Calu3 (cell line): ENCODE measurements at regions not wholly inside any gene's neighbourhood (a gene's known extent, or its start where the extent isn't known, plus 50 kb on each side); places are given as distances from the start of the nearest gene placed in this dataset.
"Not testable (repeated sequence)": the region's sequence is repeated elsewhere in the genome, so short reads cannot be mapped to it uniquely, and the experiment has no call there.

Source experiments
- BruUV-seq: library from RNA; stranded (reverse); fragments of 400-500 nt; replicated peaks from 2 replicates; lab custom pipeline; 2021; lab: Mats Ljungman, UMichigan
- CTCF ChIA-PET: fragments of 300-600 bp; sonication (Branson Sonifier 250); formaldehyde crosslinking; loops from one replicate; lab custom pipeline; 2022; ENCODE audit warnings: antibody characterized with exemption; lab: Charles Lee
- DNase-seq: peaks from one replicate; pipeline ENCODE4 v3.0.0; 2022
- H3K27ac Mint-ChIP-seq: one replicate; pipeline ENCODE4 v1.8.0; 2022; ENCODE audit warnings: mixed read lengths; ENCODE audit not compliant: unreplicated experiment
- H3K27me3 Mint-ChIP-seq: one replicate; pipeline ENCODE4 v1.8.0; 2022; ENCODE audit warnings: mixed read lengths; ENCODE audit not compliant: unreplicated experiment
- H3K36me3 Mint-ChIP-seq: one replicate; pipeline ENCODE4 v1.8.0; 2022; ENCODE audit warnings: mild to moderate bottlenecking, moderate library complexity, mixed read lengths; ENCODE audit not compliant: insufficient read depth, unreplicated experiment
- H3K4me1 Mint-ChIP-seq: one replicate; pipeline ENCODE4 v1.8.0; 2022; ENCODE audit warnings: mild to moderate bottlenecking, low read depth, mixed read lengths; ENCODE audit not compliant: unreplicated experiment
- H3K4me3 Mint-ChIP-seq: one replicate; pipeline ENCODE4 v1.8.0; 2022; ENCODE audit warnings: mild to moderate bottlenecking, low read depth, moderate library complexity, mixed read lengths; ENCODE audit not compliant: unreplicated experiment
- H3K9me3 Mint-ChIP-seq: one replicate; pipeline ENCODE4 v1.8.0; 2022; ENCODE audit warnings: low read depth, mixed read lengths; ENCODE audit not compliant: unreplicated experiment
- CTCF ChIP-seq: fragments of 200-600 bp; IDR thresholded peaks from one replicate; pipeline ENCODE4 v1.8.0; 2022; ENCODE audit warnings: antibody characterized with exemption; ENCODE audit not compliant: unreplicated experiment
- intact Hi-C: fragments of 100-400 bp; cut with micrococcal nuclease; formaldehyde crosslinking; loops from one replicate; pipeline ENCODE4 v1.10.0; 2022; ENCODE audit not compliant: unreplicated experiment

- CTCF ChIA-PET, H3K4me1 Mint-ChIP-seq, H3K36me3 Mint-ChIP-seq, H3K27ac Mint-ChIP-seq, BruUV-seq, H3K4me3 Mint-ChIP-seq, intact Hi-C loops, H3K9me3 Mint-ChIP-seq, H3K27me3 Mint-ChIP-seq, DNase-seq: not testable (repeated sequence)
Measured at GRCh38 chr16:25556289-25556967, 135.3 kb upstream of the HS3ST4 start.

- DNase-seq: no peak
- no peak for TF ChIP-seq CTCF
- CTCF ChIA-PET: no interaction called here
- BruUV-seq: no TSS peak
- Mint-ChIP-seq H3K36me3 (no peaks in the 10 kb centered on the region), H3K27ac (no peak overlapping the region), H3K4me3 (no peak overlapping the region), H3K4me1 (no peaks in the 10 kb centered on the region), H3K27me3 (no peaks in the 10 kb centered on the region), H3K9me3 (peaks cover 6% of the 10 kb centered on the region)
- intact Hi-C loops: no loop called here
Measured at GRCh38 chr16:25553711-25554436, 137.9 kb upstream of the HS3ST4 start.

- no peak for TF ChIP-seq CTCF
- DNase-seq: no peak
- Mint-ChIP-seq H3K9me3 (peaks cover 9% of the 10 kb centered on the region), H3K4me3 (no peak overlapping the region), H3K36me3 (no peaks in the 10 kb centered on the region), H3K4me1 (no peaks in the 10 kb centered on the region), H3K27me3 (no peaks in the 10 kb centered on the region), H3K27ac (no peak overlapping the region)
- CTCF ChIA-PET: interaction anchor here (0.6 kb wide), 1 partner anchor 159 kb away, joined by 4 read pairs; no protein-coding TSS in a partner anchor
- no TSS peak for BruUV-seq
- intact Hi-C loops: no loop called here
Measured at GRCh38 chr16:25550647-25551046, 141.1 kb upstream of the HS3ST4 start.

GRCh38 chr16:25546791-25547190, 145.0 kb upstream of the HS3ST4 start:
- no peak for DNase-seq
- Mint-ChIP-seq H3K4me1 (no peaks in the 10 kb centered on the region), H3K4me3 (no peak overlapping the region), H3K27me3 (no peaks in the 10 kb centered on the region), H3K9me3 (peaks cover 9% of the 10 kb centered on the region), H3K36me3 (no peaks in the 10 kb centered on the region), H3K27ac (no peak overlapping the region)
- no peak for TF ChIP-seq CTCF
- intact Hi-C loops: no loop called here
- no TSS peak for BruUV-seq
- CTCF ChIA-PET: no interaction called here

GRCh38 chr16:25544294-25544693, 147.5 kb upstream of the HS3ST4 start:
- no peaks in the 10 kb centered on the region for H3K27me3 Mint-ChIP-seq
- H3K4me1 Mint-ChIP-seq: no peaks in the 10 kb centered on the region
- no peak for DNase-seq
- no peak overlapping the region for H3K27ac Mint-ChIP-seq
- TF ChIP-seq CTCF: no peak
- intact Hi-C loops: no loop called here
- H3K36me3 Mint-ChIP-seq: no peaks in the 10 kb centered on the region
- CTCF ChIA-PET: no interaction called here
- no TSS peak for BruUV-seq
- no peak overlapping the region for H3K4me3 Mint-ChIP-seq
- H3K9me3 Mint-ChIP-seq: peaks cover 12% of the 10 kb centered on the region
